NCI-H1092 treated with DMSO at 0.1 percent for 48 hours (cell line): ENCODE measurements at regions not wholly inside any gene's neighbourhood (a gene's known extent, or its start where the extent isn't known, plus 50 kb on each side); places are given as distances from the start of the nearest gene placed in this dataset.
"Not testable (repeated sequence)": the region's sequence is repeated elsewhere in the genome, so short reads cannot be mapped to it uniquely, and the experiment has no call there.

ENCODE experiments used
- DNase-seq: peaks from one replicate; lab custom pipeline; 2025; lab: John Stamatoyannopoulos, UW

- DNase-seq = no peak
Observed at GRCh38 chr4:77445823-77446222, 159.8 kb upstream of the CXCL13 start.

DNA sequence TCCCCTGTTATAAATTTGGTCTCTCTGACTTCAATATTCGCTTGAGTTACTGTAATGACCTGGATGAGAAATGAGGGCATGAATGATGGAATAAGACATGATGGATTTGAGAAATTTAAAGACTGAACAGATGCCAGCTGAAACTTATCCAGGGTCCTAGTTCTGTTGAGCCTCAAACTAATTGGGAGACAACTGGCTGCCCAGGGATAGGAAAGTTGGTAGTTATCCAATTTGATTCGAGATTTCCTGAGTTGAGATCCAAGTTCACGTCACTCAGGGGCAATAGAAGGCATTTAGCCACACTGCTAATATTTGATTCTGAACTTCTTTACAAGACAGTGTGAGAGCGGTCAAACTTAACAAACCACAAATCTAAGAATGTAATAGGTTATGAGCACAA, 159.0 kb upstream of the CXCL13 start:
- DNase-seq = no peak

GRCh38 chr4:77449171-77449570, 156.4 kb upstream of the CXCL13 start:
- DNase-seq = no peak

- no peak for DNase-seq
Observed at GRCh38 chr4:77450006-77450405, 155.6 kb upstream of the CXCL13 start.

DNA sequence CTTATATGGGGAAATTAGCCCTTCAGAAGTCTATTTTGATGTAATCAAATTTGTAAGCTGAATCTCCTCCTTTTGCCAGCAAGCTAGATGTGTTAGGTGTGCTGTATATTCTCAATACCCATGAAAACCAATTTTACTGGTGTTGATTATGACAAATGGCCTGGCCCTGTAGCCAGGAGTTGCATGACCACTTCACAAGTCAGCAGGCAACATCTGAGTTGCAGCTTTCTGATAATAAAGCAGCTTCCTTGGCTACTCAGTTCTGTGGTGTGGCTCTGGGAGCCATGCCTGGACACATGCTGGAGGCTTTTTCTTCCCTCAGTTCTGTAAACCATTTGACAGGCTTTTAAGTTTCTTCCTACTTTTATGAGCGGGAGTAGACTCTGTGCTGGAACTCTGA, 154.1 kb upstream of the CXCL13 start:
- no peak for DNase-seq

DNA sequence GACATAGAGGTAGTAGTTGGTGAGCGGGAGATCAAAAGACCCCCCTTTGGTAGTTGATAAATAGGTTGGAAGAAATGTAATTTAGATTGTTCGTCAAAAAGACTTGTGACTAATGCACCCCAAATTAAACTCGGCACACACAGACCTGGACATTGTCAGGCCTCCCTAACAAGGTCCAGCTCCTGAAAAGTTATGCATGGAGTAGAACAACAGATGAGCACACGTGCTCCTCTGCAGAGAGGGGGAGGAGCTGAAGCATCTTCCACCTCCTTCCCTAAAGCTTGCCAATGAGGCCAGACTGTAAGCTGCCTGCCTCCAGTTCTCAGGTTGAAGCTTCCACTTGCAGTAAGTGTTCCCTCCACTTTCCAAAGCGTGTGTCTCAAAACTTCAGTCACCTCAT, 153.5 kb upstream of the CXCL13 start:
- DNase-seq = not testable (repeated sequence)

DNA sequence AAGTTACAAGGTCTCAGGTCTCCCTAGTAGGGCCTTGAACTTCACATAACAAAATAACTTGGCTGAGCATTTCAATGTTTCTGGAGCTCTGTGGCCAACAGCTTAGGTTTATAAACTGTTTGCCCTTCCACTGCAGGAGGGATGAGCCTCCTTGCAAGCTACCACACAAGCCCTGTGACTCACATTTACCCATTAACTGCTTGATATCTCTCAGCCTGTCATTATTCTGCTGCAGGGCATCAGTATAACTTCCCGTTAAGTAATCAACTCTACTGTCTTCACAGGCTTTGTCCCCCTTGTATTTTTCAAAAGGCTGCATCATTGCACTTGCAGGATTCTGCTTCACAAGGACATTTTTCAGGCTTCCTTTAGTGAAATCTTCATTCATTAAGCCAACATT, 151.7 kb upstream of the CXCL13 start:
- DNase-seq = no peak

DNA sequence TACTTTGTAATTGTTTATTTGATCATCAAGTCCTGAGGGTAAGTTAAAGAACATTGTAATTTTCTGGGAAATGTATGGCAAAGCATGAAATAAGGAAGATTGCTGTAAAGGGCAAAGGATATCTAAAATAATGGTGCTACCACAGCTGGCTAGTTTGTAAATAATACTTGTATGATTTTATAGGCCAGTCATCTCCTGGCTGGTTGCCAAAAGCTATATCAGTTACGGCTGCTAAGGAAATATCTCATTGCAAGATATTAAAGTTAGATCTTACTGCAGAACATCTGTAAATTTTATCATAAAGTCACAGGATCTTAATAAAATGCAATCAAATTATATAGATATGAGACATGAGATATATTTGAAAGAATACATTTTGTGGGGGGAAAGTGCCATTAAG, 150.8 kb upstream of the CXCL13 start:
- no peak for DNase-seq

- not testable (repeated sequence) for DNase-seq
Observed at GRCh38 chr4:77464100-77464499, 141.5 kb upstream of the CXCL13 start.

- no peak for DNase-seq
Observed at GRCh38 chr4:77465271-77465670, 140.3 kb upstream of the CXCL13 start.

DNA sequence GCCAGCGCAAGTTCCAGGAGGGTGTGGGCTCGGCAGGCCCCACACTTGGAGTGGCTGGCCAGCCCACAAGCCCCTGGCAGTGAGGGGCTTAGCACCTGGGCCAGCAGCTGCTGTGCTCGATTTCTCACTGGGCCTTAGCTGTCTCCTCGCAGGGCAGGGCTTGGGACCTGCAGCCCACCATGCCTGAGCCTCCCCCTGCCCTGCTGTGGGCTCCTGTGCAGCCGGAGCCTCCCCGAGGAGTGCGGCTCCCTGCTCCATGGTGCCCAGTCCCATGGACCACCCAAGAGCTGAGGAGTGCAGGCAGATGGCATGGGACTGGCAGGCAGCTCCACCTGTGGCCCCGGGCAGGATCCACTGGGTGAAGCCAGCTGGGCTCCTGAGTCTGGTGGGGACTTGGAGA, 139.2 kb upstream of the CXCL13 start:
- DNase-seq = no peak

GRCh38 chr4:77471821-77472495, 133.7 kb upstream of the CXCL13 start:
- no peak for DNase-seq

DNA sequence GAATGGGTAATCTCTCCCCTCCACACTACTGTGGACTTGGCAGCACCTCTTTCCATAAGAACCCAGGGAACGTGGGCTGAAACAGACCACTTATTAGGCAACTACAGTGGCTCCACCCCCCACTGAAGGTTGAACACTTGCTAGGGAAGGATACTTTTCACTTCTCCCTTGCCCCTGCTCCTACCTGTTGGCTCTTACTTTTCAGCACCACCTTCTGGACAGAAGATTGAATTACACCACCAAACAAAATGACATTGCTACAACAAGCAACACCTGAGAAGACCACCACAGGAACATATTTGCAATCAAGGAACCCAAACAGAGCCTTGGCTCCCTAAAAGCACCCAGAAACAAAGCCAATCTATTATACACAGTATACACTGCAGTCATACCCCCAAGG, 132.1 kb upstream of the CXCL13 start:
- DNase-seq = no peak

DNA sequence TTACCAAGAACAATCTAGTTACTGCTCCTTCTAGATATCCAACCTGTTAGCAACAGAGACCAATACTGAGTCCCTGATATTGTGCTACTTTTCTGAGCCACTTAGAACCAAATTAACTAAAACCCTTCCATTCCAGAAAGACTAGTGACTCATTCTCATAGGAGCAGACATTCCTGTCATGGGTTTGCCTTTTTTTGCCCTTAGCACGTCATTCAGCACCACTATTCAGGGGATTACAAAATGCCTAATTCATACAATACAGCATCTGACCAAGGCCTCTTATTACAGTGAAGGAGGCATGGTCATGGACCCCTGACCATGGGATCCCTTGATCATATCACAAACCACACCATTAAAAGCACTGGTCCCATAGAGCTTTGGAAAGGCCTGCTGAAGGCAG, 123.8 kb upstream of the CXCL13 start:
- no peak for DNase-seq

DNA sequence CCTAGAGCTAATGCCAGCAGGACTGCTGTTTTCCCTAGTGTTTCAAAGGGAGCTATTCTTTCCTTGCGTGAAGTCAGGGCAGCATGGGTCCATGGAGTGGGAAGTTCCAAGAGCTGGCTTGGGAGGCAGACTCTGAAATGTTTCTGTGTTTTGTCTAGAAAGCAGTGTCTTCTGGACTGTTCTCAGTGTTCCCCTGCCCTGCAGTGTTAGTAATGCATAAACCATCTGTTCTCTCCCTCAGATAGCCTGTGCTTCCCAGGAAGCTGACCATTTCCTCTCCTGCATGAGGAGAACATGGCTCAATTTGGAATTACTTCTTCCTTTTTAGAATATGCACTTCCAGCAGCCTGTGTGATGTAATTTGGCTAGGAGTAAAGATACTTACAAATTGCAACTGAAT, 116.7 kb upstream of the CXCL13 start:
- no peak for DNase-seq

DNA sequence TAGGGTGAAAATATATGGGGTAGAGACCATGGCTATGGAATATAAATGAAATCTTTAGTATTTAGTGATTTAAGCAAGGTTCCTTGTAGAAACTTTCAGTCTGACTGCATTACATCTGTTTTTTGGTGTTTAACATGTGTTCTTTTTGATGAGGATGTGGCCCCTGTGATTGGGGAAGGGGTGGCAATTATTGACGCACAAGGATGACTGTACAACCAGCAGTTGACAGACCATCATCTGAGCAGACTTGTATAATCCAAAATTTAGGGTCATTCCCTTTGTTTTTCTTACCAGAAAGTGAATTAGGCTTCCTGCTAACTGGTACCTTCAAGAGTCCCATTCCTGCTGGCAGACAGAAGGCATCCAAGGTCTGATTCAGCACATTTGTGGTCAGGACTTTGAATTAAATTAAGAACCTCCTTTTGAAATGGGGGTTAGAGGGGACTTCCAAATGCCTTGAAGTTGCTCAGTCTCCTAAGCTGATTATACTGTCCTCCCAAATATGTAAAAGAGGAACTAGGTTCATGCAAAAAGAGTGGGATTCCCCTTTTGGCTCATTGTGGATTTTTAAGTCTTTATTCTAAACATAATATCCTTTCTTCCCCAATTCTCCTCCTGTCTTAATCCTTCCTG, 112.4 kb upstream of the CXCL13 start:
- no peak for DNase-seq

GRCh38 chr4:77493829-77494551, 111.6 kb upstream of the CXCL13 start:
- no peak for DNase-seq

DNA sequence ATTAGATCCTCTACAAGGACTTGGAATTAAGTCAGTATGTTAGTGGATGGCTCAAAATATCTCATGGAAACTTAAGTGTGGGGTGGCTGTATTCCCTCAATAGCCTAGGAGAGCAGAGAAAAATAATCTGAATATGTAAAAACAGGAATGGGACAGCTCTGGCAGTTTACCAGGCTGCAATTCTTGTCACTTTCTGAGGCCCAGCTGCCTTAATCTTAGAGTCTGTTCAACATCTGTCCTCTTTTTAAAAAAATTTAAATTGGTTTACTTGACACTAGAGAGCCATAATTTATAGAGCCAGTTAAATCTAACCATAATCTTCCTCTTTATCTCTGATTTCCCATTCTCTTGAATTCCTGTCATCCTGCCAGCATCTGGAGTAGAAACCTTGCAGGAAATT, 109.2 kb upstream of the CXCL13 start:
- DNase-seq = no peak

DNA sequence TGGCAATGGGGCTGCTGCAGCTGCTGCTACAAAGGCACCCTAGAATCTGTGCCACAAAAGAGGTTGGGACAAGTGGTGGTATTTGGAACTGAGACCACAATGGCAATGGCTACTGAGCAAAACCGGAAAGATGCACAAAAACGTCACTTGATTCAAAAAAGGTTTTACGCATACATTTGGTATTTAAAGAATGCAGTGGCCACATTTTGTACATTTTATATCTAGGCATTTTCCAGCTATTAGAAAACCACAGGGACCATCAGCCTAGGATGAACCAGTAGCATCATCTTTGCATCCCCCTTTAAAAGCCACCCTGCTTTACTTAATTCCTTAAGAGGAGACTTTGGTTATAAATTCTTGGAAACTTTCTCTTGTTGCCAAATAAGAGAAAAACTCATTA, 104.8 kb upstream of the CXCL13 start:
- DNase-seq = no peak

DNA sequence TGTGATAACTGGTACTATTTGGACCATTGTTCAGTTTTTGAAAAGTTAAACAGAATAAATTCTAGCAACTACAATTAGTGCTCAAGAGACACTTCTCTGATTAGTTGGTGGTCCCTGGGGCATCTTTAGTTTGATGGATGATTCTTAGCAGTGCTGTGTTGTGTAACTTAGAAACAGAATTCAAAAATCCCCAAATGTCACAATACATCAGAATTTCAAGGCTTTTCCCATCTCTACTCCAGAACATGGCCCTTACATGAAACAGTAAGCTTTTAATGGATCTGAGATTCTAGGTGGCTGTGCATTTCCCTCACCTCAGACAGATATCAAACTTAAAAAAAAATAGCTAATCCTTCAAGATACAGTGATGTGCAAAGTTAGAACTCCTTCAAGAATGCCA, 104.4 kb upstream of the CXCL13 start:
- no peak for DNase-seq

DNA sequence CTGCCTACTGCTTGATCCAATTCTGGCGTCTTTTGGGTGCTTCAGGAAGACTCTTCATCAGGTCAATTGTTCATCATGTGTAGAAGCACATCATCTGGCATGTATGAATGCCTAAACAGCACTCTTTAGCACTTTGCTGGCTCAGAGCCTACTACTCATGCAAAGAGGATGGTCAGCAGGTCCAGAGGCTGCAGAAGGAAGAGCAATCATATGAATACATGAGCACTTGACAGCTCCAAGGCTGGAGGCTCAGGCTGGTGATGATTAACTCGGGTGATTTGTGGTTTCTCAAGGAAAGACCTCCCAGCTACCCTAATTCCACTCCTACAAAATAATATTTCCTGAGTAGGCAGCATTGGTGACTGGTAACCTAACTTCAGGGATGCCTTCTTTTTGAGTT, 103.8 kb upstream of the CXCL13 start:
- no peak for DNase-seq

- DNase-seq = no peak
Observed at GRCh38 chr4:77504407-77504806, 101.2 kb upstream of the CXCL13 start.

GRCh38 chr4:77505275-77505957, 100.2 kb upstream of the CXCL13 start:
- DNase-seq = no peak
